SK-N-SH (cell line): ENCODE measurements at regions not wholly inside any gene's neighbourhood (a gene's known extent, or its start where the extent isn't known, plus 50 kb on each side); places are given as distances from the start of the nearest gene placed in this dataset.

Source experiments
- CHD2 ChIP-seq: fragments of 150-350 bp; IDR thresholded peaks from 2 replicates; pipeline ENCODE4 v1.6.1; 2018; ENCODE audit warnings: low read length; ENCODE audit not compliant: partially characterized antibody
- CTCF ChIP-seq: fragments of 200-600 bp; sonication (generic); IDR thresholded peaks from 2 replicates; pipeline ENCODE4 v1.6.1; 2017; ENCODE audit warnings: antibody characterized with exemption, mild to moderate bottlenecking, moderate library complexity
- NFIC ChIP-seq: IDR thresholded peaks from 2 replicates; pipeline ENCODE4 v1.4.0; 2012; ENCODE audit warnings: borderline replicate concordance
- POLR2AphosphoS5 ChIP-seq: IDR thresholded peaks from 2 replicates; pipeline ENCODE4 v1.6.1; 2012; ENCODE audit warnings: low read depth, low read length
- TF ChIP-seq, protein P1 (sequence below): IDR thresholded peaks from 2 replicates; pipeline ENCODE4 v1.4.0; 2012; ENCODE audit warnings: low read depth, borderline replicate concordance

- TF ChIP-seq CTCF = no peak
- no peak for TF ChIP-seq CHD2
- TF ChIP-seq POLR2AphosphoS5 = no peak
- TF ChIP-seq, protein P1, sequence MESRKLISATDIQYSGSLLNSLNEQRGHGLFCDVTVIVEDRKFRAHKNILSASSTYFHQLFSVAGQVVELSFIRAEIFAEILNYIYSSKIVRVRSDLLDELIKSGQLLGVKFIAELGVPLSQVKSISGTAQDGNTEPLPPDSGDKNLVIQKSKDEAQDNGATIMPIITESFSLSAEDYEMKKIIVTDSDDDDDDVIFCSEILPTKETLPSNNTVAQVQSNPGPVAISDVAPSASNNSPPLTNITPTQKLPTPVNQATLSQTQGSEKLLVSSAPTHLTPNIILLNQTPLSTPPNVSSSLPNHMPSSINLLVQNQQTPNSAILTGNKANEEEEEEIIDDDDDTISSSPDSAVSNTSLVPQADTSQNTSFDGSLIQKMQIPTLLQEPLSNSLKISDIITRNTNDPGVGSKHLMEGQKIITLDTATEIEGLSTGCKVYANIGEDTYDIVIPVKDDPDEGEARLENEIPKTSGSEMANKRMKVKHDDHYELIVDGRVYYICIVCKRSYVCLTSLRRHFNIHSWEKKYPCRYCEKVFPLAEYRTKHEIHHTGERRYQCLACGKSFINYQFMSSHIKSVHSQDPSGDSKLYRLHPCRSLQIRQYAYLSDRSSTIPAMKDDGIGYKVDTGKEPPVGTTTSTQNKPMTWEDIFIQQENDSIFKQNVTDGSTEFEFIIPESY = no peak
- no peak for TF ChIP-seq NFIC
Observed at GRCh38 chr9:110076894-110077725, 130.8 kb downstream of the C9orf152 start.
